ENCODE measurements at regions not wholly inside any gene's neighbourhood (a gene's known extent, or its start where the extent isn't known, plus 50 kb on each side); places are given as distances from the start of the nearest gene placed in this dataset.
"Not testable (repeated sequence)": the region's sequence is repeated elsewhere in the genome, so short reads cannot be mapped to it uniquely, and the experiment has no call there.

- H3K27me3 ChIP-seq, H3K9me3 ChIP-seq, ATAC-seq, H3K4me1 ChIP-seq, H3K4me3 ChIP-seq, H3K27ac ChIP-seq, H3K36me3 ChIP-seq: not testable (repeated sequence)
- WGBS, 2 donors (ENCODE audit: low coverage in 1 of 2), result 78 to 83% methylated on average over 3 to 4 of the region's 4 CpGs
These were observed 867.9 kb downstream of the PRIM2 start for GRCh38 chr6:58185300-58185699.

GRCh38 chr6:58193209-58193608 lies 875.8 kb downstream of the PRIM2 start:
- not testable (repeated sequence) for H3K27ac ChIP-seq, H3K27me3 ChIP-seq, H3K4me3 ChIP-seq, ATAC-seq, H3K9me3 ChIP-seq, H3K36me3 ChIP-seq, H3K4me1 ChIP-seq
- WGBS, 2 donors (ENCODE audit: low coverage in 1 of 2), result 30 to 44% methylated on average over 1 of the region's 1 CpG

- no peak for ATAC-seq
- Histone ChIP-seq H3K4me3 (no peak overlapping the region), H3K9me3 (no peaks in the 10 kb centered on the region), H3K27me3 (no peaks in the 10 kb centered on the region), H3K4me1 (no peaks in the 10 kb centered on the region), H3K36me3 (no peaks in the 10 kb centered on the region), H3K27ac (no peak overlapping the region)
- no peak for TF ChIP-seq EP300 (IDR thresholded peaks at IDR 0.05)
- TF ChIP-seq POLR2A (IDR thresholded peaks at IDR 0.05), result no peak
- no peak for TF ChIP-seq POLR2AphosphoS5 (IDR thresholded peaks at IDR 0.05)
- TF ChIP-seq CTCF (IDR thresholded peaks at IDR 0.05), result no peak
- 75 to 79% methylated on average over 5 of the region's 5 CpGs for WGBS, 2 donors (ENCODE audit: low coverage in 1 of 2)
These were observed 880.9 kb downstream of the PRIM2 start for GRCh38 chr6:58198301-58198700.

GRCh38 chr6:58237124-58237523 lies 919.7 kb downstream of the PRIM2 start:
- not testable (repeated sequence) for H3K27ac ChIP-seq, ATAC-seq, H3K4me3 ChIP-seq, H3K27me3 ChIP-seq, H3K4me1 ChIP-seq, H3K36me3 ChIP-seq
- no CpG with 5 or more reads among the region's 1 CpG for WGBS, 2 donors (ENCODE audit: low coverage in 1 of 2)
- H3K9me3 ChIP-seq, result peaks cover 0 to 25% (median 0%) of the 10 kb centered on the region in 3 donors

- not testable (repeated sequence) for H3K4me1 ChIP-seq, ATAC-seq, H3K27ac ChIP-seq, H3K27me3 ChIP-seq, H3K36me3 ChIP-seq, H3K4me3 ChIP-seq
- H3K9me3 ChIP-seq, result peaks cover 0 to 19% (median 0%) of the 10 kb centered on the region in 3 donors
These were observed 921.0 kb downstream of the PRIM2 start for GRCh38 chr6:58238421-58238820.

- not testable (repeated sequence) for H3K4me1 ChIP-seq, H3K27me3 ChIP-seq, H3K4me3 ChIP-seq, H3K36me3 ChIP-seq, H3K27ac ChIP-seq, ATAC-seq
- WGBS, 2 donors (ENCODE audit: low coverage in 1 of 2), result no CpG with 5 or more reads among the region's 23 CpGs
- H3K9me3 ChIP-seq, result peaks cover 0 to 11% (median 0%) of the 10 kb centered on the region in 3 donors
These were observed 940.2 kb downstream of the PRIM2 start for GRCh38 chr6:58257625-58258024.

GRCh38 chr6:58290177-58290576 lies 972.7 kb downstream of the PRIM2 start:
- ATAC-seq, result no peak
- Histone ChIP-seq H3K36me3 (no peaks in the 10 kb centered on the region), H3K4me1 (no peaks in the 10 kb centered on the region), H3K9me3 (no peaks in the 10 kb centered on the region), H3K27ac (no peak overlapping the region), H3K27me3 (no peaks in the 10 kb centered on the region), H3K4me3 (no peak overlapping the region)
- TF ChIP-seq CTCF (IDR thresholded peaks at IDR 0.05), result no peak
- TF ChIP-seq EP300 (IDR thresholded peaks at IDR 0.05), result no peak
- no peak for TF ChIP-seq POLR2AphosphoS5 (IDR thresholded peaks at IDR 0.05)
- TF ChIP-seq POLR2A (IDR thresholded peaks at IDR 0.05), result no peak

- H3K4me3 ChIP-seq, H3K27ac ChIP-seq, H3K27me3 ChIP-seq, H3K36me3 ChIP-seq, ATAC-seq, H3K9me3 ChIP-seq, H3K4me1 ChIP-seq: not testable (repeated sequence)
- 43% methylated on average over 1 of the region's 1 CpG; no CpG with 5 or more reads in 1 of the 2 donors for WGBS, 2 donors (ENCODE audit: low coverage in 1 of 2)
These were observed 973.9 kb downstream of the PRIM2 start for GRCh38 chr6:58291319-58291718.

GRCh38 chr6:58307901-58308300 lies 990.5 kb downstream of the PRIM2 start:
- H3K27me3 ChIP-seq, H3K4me1 ChIP-seq, H3K27ac ChIP-seq, ATAC-seq, H3K4me3 ChIP-seq, H3K9me3 ChIP-seq, H3K36me3 ChIP-seq: not testable (repeated sequence)

- H3K27me3 ChIP-seq, ATAC-seq, H3K4me3 ChIP-seq, H3K9me3 ChIP-seq, H3K4me1 ChIP-seq, H3K27ac ChIP-seq, H3K36me3 ChIP-seq: not testable (repeated sequence)
These were observed 1014.7 kb downstream of the PRIM2 start for GRCh38 chr6:58332108-58332507.

- WGBS, 2 donors (ENCODE audit: low coverage in 1 of 2), result no CpG with 5 or more reads among the region's 5 CpGs
- not testable (repeated sequence) for H3K27me3 ChIP-seq, H3K36me3 ChIP-seq, H3K4me3 ChIP-seq, H3K27ac ChIP-seq, H3K4me1 ChIP-seq, ATAC-seq
- peaks cover 0 to 15% (median 0%) of the 10 kb centered on the region in 3 donors for H3K9me3 ChIP-seq
These were observed 1024.9 kb downstream of the PRIM2 start for GRCh38 chr6:58342287-58342686.

GRCh38 chr6:58347534-58347933 lies 1030.1 kb downstream of the PRIM2 start:
- not testable (repeated sequence) for ATAC-seq, H3K4me1 ChIP-seq, H3K27me3 ChIP-seq, H3K36me3 ChIP-seq, H3K4me3 ChIP-seq, H3K9me3 ChIP-seq, H3K27ac ChIP-seq
- WGBS, 2 donors (ENCODE audit: low coverage in 1 of 2), result 64 to 83% methylated on average over 2 of the region's 2 CpGs
